HUDEP-2 (cell line): ENCODE measurements at regions not wholly inside any gene's neighbourhood (a gene's known extent, or its start where the extent isn't known, plus 50 kb on each side); places are given as distances from the start of the nearest gene placed in this dataset.
"Not testable (repeated sequence)": the region's sequence is repeated elsewhere in the genome, so short reads cannot be mapped to it uniquely, and the experiment has no call there.

Experiments used
- DNase-seq, 76 experiments: peaks; one replicate each; lab custom pipeline; 2025; ENCODE audit not compliant: unreplicated experiment in 76 of 76; lab: John Stamatoyannopoulos, UW

DNA sequence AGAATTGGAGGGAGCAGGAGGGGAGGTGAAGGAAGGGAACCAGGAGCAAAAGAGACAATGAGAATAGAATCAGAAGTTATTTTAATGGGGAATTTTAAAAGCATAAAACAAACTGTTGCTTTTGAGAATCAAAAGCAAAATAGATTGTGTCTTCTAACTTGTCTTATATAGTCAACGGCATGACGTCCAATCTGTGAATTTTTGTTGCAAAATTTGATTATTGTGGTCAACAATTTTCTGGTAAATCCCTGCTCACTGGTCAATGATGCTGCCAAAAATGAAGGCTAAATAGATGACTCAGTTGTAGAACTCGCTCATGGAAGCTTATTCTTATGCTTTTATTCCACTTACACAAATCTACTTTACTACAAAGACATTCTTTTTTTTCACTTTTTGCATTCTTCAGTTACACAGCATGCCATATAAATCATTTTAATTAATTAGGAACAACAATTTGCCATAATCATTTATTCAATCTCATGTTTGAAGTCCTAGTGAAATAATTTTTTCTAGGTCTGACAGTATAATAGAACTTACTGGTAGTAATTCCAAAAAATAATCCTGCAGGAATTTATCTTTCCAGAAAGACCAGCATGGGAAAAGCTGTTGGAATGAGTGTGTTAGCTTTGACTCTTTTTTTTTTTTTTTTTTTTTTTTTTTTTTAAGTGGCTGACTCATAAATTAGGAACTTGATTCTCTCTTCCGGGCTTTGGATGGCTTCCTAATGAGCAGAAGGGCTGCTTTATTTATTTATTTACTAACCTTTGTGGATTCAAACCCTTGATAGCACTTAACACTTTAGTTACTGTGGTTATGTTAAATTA lies 256.9 kb downstream of the SPRY2 start:
- DNase-seq, result no peak

DNA sequence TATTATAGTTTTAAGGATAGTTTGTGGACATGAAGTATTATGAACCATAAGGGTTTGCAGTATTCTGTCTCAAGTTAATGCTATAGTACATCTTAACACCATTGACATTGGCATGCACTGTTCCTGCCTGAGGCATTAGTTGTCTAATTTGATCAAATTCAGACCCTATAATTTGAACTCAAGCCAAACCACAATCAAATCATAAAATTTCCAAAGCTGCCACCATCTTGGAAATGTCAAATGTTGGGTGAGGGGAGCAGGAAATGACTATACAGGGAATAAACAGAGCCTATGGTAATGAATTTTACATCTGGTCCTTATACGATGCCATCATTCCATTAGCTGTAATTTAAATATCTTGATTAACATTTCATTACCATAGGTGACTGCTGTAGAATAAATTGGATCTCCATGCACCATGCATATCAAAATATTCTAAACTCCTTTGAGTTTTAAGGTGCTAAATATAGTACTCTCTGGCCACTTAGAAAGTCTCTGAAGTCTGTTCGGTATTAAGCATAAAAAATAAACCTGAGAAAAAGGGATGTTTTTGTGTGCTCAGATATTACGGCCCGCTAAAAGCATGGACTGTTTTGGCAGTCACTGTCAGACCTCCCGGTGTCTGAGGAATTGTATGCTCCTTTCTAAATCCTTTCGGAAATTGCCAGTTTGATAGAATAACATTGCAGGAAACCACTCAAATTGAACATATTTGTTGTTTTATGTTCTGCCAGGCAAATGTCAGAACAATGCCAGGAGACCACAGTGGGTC lies 257.7 kb downstream of the SPRY2 start:
- no peak for DNase-seq

DNA sequence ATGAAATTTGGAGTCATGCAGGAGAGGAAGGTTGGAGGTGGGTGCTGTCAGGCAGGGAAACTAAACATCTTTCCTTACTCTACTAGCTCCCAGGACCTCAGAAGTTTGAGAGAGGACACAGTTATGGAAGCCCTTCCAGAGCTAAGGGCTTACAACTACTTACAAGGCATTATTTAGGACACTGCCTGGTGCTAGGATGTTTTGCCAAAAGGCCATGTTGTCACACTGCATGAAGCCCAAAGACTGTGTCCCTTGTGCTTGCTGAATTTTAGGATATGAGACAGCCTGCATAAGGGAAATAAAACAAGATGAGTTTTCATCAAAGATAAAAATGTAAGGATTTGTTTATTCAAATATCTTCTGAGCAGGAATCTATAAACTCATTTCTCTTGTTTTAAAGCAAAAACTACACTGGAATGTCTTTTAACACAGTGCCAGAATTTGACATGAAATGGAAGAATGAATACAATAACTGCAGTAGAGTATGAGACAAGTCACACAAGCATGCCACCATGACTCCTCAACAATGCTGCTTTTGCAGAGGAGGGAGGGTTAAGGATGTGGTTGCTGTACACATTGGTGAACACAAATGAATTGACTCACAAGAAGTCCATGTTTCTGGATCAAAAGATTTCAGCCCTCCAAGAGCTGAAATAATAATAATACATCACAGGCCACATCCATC lies 258.4 kb downstream of the SPRY2 start:
- no peak for DNase-seq

DNA sequence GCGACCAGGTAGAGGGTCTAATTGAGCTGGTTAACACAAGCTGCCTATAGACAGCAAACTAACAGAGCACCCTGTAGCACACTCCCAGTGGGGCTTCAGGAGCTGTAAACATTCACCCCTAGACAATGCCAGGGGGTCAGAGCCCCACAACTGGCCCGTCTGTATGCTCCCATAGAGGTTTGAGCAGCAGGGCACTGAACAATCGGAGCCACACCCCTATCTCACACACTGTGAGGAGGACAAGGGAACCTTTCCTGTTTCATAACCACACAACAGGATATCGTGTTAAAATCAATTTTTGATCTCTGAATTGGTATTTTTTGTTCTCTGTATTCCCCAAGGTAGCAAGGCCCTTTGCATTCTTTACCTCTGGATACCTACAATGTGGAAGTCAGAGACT lies 266.1 kb downstream of the SPRY2 start:
- DNase-seq, result no peak

DNA sequence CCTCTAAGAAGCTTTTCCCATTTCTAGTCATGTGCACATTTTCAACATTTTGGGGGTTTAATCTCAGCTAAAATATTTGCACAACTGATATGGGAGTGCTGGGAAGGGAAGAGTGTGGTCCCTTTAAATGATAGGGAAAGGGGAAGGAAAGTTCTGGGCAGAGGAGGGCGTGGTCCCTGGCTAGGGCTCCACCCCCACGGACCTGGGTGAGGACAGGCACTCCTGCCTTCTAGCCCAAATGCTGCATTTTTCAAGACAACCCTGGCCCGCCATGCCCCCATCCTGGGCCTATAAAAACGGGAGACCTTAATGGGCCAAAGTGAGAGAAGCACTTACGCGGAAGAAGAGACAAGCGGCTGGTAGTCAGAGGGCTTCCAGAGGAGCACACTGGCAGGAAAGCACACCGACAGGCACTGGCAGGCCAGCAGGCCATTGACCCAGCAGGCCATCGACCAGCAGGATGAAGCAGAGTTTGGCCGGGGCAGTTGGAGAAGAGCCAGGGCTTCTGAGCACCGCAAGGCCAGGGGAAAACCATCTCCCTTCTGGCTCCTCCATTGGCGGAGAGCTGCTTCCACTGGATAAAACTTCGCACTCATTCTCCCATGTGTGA lies 266.7 kb downstream of the SPRY2 start:
- DNase-seq, result no peak

GRCh38 chr13:80072231-80072630 lies 268.7 kb downstream of the SPRY2 start:
- no peak for DNase-seq

GRCh38 chr13:80070024-80070703 lies 270.8 kb downstream of the SPRY2 start:
- DNase-seq, result no peak

DNA sequence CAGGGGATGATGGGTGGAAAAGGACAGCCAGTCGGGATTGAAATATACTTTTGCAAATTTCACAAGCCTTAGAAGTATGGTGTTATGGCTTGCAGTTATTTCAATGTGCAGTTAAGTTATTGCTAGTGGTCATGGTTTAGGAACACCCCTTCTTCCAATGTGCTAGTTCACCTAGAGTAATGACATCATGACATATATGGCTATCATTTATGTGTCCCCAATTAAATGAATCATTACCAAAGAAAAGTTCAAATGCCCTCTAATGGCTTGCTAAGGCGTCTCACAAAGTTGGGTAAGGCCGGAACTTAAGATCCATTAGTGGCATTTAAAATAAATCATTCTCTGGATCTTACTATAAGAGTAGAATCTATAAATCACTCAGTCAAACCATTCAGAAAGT lies 271.6 kb downstream of the SPRY2 start:
- no peak for DNase-seq

GRCh38 chr13:80065996-80066395 lies 274.9 kb downstream of the SPRY2 start:
- DNase-seq, result no peak

- not testable (repeated sequence) for DNase-seq
Observed at GRCh38 chr13:80062416-80062815, 278.5 kb downstream of the SPRY2 start.

GRCh38 chr13:80059789-80060188 lies 281.1 kb downstream of the SPRY2 start:
- no peak for DNase-seq

DNA sequence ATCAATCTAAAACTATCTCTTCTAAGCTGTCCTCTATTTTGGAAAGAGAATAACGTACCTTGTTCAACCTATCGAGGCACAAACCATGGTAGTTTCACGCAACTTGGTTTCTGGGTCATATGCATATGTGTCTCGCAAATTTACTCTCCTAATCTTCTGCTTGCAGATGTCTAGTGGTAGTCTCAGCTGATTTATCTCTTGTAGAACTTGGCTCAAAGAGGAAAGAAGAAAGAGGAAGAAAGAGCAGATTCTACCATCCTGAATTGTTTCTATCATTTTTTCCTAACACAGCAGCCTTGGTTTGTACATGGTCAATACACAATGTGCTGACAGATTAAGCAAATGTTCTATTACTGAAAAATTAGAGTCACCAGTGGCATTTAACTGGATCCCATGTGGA lies 282.3 kb downstream of the SPRY2 start:
- DNase-seq, result peak in 14 of 76 experiments; percentile 1 to 71 (median 24)

GRCh38 chr13:80055847-80056246 lies 285.1 kb downstream of the SPRY2 start:
- DNase-seq, result no peak

- no peak for DNase-seq
Observed at GRCh38 chr13:80054806-80055205, 286.1 kb downstream of the SPRY2 start.

DNA sequence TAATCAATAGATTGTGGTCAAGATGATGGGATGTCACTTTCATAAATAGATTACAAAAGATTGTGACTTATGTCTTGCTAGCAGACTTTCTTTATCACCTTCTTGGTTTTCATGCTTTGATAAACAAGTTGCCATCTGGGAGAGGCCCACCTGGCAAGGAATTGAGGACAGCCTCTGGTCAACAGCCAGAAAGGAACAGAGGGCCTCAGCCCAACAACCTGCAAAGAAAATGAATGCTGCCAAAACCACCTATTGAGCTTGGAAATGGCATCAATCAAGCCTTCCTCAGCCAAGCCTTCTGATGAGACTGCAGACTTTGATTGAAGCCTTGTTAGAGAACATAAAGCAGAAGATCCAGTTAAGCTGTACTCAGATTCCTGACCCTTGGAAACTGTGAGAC lies 288.6 kb downstream of the SPRY2 start:
- no peak for DNase-seq

GRCh38 chr13:80050252-80050651 lies 290.7 kb downstream of the SPRY2 start:
- DNase-seq, result no peak

DNA sequence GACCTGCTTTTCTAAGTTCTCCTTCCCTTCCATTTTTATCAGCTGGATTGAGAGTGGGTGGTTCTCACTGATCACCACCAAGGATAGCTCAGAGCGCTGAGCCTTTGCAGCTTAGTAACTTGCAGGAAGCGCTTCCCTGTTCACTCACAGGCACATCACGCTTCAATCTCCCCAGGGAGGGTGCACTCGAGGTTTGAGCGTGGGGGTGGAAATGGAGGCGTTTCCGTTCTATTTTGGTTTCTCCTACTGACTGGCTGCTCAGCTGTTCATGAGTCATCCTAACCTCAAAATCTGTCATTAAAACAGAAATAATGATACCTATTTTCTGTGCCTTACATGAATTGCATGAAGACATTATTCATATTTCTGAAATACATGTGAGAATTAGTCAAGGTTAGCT lies 292.1 kb downstream of the SPRY2 start:
- DNase-seq, result peak in 58 of 76 experiments; percentile 2 to 85 (median 36)

GRCh38 chr13:80048030-80048429 lies 292.9 kb downstream of the SPRY2 start:
- DNase-seq, result no peak

DNA sequence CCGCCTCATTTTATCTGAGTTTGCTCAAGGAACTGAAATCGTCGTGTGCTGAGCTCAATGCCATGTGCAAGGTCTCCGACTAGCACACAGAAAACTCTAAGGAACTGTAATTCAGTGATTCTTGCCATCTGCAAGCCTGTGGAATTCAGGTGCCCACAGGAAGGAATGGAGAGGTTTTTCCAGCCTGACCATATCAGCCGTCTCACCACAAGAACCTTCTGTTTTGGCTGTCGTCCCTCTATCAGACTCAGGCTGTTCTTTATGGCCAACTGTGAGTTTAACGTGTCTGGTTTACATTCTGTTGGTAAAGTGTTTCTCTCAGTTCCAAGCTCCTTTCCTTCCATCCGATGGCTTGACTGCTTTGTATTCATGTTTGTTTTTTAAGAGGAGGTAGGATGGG lies 293.5 kb downstream of the SPRY2 start:
- DNase-seq, result no peak

DNA sequence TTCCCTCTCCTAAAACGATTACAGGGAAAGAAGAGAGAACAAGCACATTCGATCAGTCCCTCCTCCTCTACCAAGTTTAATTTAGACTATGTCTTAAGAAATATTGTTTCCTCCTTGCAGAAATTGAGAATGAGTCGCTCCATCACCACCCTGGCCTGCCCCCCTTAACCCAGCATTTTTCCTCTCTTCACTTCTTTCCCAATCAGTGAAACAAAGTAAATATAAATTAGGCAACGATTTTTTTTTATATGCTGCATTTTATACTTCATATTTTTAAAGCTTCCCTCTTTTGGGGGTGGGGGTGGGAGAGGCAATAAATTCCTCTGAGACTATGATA lies 300.0 kb downstream of the SPRY2 start:
- DNase-seq, result no peak
